Skeletal muscle satellite cell (primary cell): ENCODE measurements at regions not wholly inside any gene's neighbourhood (a gene's known extent, or its start where the extent isn't known, plus 50 kb on each side); places are given as distances from the start of the nearest gene placed in this dataset.
"Not testable (repeated sequence)": the region's sequence is repeated elsewhere in the genome, so short reads cannot be mapped to it uniquely, and the experiment has no call there.

Experiments
- H3K27me3 ChIP-seq: 2 replicates; pipeline ENCODE4 v1.7.0; 2013; ENCODE audit warnings: low read length; ENCODE audit not compliant: control insufficient read depth, insufficient read depth
- H3K36me3 ChIP-seq: 2 replicates; pipeline ENCODE4 v1.7.0; 2013; ENCODE audit warnings: mild to moderate bottlenecking, control low read depth, low read length; ENCODE audit not compliant: insufficient read depth
- H3K4me1 ChIP-seq: 2 replicates; pipeline ENCODE4 v1.7.0; 2013; ENCODE audit warnings: low read length; ENCODE audit not compliant: control insufficient read depth, insufficient read depth
- H3K4me2 ChIP-seq: 2 replicates; pipeline ENCODE4 v1.7.0; 2013; ENCODE audit warnings: mild to moderate bottlenecking, low read length
- H3K4me3 ChIP-seq: 2 replicates; pipeline ENCODE4 v1.7.0; 2013; ENCODE audit warnings: low read length
- H3K9ac ChIP-seq: 2 replicates; pipeline ENCODE4 v1.7.0; 2013; ENCODE audit warnings: mild to moderate bottlenecking, low read depth, low read length, moderate library complexity
- H3K9me3 ChIP-seq: replicated peaks from 2 replicates; pipeline ENCODE4 v1.7.0; 2013; ENCODE audit warnings: mild to moderate bottlenecking, control low read depth, low read length

DNA sequence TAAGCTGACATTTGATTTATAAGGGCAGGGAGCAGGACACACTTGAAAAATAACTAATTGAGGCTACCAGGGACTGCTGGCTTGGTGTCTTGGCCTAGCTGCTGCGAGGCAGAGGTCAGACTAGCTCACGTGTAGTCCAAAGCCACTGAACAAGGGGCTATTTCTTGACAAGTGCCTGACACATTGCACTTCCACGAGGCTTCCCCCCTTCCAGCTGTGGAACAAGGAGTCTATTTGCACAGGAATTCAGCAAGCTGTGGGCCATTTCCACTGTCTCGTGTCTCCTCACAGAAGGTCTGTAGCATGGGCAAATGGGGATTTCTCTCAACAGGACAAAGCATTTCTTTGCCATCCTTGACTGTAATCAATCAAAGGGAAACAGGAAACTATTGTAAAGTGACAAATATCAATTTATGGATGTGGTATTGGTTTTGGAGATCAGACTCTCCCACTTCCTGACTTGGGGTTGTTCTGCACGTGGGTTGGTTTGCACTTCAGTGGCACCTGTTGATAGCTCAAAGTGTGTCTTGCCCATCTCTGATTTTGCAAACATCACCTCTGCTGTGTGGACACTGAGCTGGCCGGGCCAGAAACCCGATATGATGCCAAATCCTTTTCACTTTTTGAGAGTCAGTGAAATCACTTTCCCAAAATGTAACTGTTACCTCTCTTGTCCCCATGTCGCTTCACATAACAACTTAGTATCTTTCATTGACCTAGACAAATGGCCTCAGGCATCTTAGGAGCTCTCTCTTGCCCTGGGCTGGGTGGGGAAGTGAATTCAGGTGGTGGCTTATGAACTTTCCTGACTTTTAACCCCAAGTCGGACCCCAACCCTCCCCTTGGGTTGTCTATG is 107.4 kb upstream of the MAMLD1 start:
- Histone ChIP-seq H3K4me1 (peaks cover 22% of the 10 kb centered on the region), H3K36me3 (no peaks in the 10 kb centered on the region), H3K4me3 (no peak overlapping the region), H3K9me3 (no peaks in the 10 kb centered on the region), H3K9ac (no peak overlapping the region), H3K27me3 (no peaks in the 10 kb centered on the region), H3K4me2 (no peak overlapping the region)

DNA sequence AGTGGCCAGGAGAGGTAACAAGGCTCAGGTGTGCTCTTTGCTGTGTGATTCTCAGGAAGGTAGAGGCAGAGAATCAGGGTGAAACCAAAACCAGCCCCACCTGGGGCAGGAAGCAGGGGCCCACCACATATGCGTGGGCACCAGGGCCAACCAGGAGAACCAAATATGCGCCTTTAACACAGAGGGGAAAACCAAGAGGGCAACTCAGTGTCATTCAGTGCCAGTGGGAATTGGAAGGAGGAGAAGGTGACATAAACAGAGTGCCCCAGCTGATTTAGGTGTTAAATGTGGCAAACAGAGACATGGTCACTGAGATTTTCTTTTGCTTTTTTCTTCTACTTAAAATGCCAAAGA is 106.8 kb upstream of the MAMLD1 start:
- H3K36me3 ChIP-seq, result no peaks in the 10 kb centered on the region
- H3K9me3 ChIP-seq, result no peaks in the 10 kb centered on the region
- no peaks in the 10 kb centered on the region for H3K27me3 ChIP-seq
- peaks cover 22% of the 10 kb centered on the region for H3K4me1 ChIP-seq
- H3K9ac ChIP-seq, result no peak overlapping the region
- no peak overlapping the region for H3K4me2 ChIP-seq
- no peak overlapping the region for H3K4me3 ChIP-seq

GRCh38 chrX:150257353-150258175 is 105.6 kb upstream of the MAMLD1 start:
- H3K27me3 ChIP-seq, result no peaks in the 10 kb centered on the region
- no peak overlapping the region for H3K4me3 ChIP-seq
- H3K4me1 ChIP-seq, result peaks cover 22% of the 10 kb centered on the region
- H3K9ac ChIP-seq, result no peak overlapping the region
- H3K36me3 ChIP-seq, result no peaks in the 10 kb centered on the region
- no peaks in the 10 kb centered on the region for H3K9me3 ChIP-seq
- no peak overlapping the region for H3K4me2 ChIP-seq

DNA sequence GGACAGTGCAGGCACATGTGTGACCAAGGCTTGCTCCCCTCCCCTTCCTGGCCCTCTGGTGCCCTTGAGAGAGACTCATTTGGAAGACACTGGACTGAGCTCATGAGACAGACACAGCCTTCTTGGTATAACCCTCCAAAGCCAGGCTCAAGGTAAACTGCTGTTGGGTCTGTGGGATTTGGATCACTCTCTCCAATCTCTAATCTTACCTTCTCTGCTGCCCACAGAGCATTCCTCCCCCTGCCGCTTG is 105.0 kb upstream of the MAMLD1 start:
- Histone ChIP-seq H3K9ac (no peak overlapping the region), H3K4me1 (peaks cover 22% of the 10 kb centered on the region), H3K27me3 (no peaks in the 10 kb centered on the region), H3K4me2 (no peak overlapping the region), H3K36me3 (no peaks in the 10 kb centered on the region), H3K9me3 (no peaks in the 10 kb centered on the region), H3K4me3 (no peak overlapping the region)

- Histone ChIP-seq H3K4me1 (peaks cover 22% of the 10 kb centered on the region), H3K27me3 (no peaks in the 10 kb centered on the region), H3K4me3 (no peak overlapping the region), H3K36me3 (no peaks in the 10 kb centered on the region), H3K9me3 (no peaks in the 10 kb centered on the region), H3K9ac (no peak overlapping the region), H3K4me2 (no peak overlapping the region)
These were observed 104.4 kb upstream of the MAMLD1 start for GRCh38 chrX:150258463-150259430.

- H3K36me3 ChIP-seq, result no peaks in the 10 kb centered on the region
- no peak overlapping the region for H3K4me2 ChIP-seq
- no peaks in the 10 kb centered on the region for H3K27me3 ChIP-seq
- H3K9ac ChIP-seq, result no peak overlapping the region
- no peak overlapping the region for H3K4me3 ChIP-seq
- H3K4me1 ChIP-seq, result peaks cover 15% of the 10 kb centered on the region
- H3K9me3 ChIP-seq, result no peaks in the 10 kb centered on the region
These were observed 100.7 kb upstream of the MAMLD1 start for GRCh38 chrX:150262456-150262855.

DNA sequence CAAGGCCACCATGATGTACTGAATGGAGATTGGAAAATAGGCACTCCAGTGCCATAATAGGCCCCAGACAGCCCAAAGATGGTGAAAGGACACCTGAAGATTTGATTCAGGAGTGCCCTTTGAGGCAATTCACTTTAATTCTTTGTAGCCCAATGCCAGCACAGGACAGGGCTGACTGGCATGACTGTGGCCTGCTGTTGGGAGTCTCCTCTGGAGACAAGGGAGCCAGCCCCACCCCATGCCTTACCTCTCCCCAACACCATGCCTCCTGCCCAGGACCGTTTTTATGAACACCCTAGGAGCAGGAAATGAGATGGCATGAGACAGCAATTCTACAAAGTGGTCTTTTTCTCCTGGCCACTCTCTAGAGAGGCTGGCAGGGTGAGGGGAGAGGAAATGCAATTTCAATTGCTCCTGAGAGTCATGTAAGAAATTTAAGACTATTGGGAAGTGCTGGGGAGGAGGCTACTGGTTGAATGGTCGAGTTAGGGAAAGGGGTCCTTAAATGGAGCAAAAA is 94.2 kb upstream of the MAMLD1 start:
- no peak overlapping the region for H3K4me2 ChIP-seq
- H3K4me1 ChIP-seq, result no peaks in the 10 kb centered on the region
- no peak overlapping the region for H3K9ac ChIP-seq
- no peaks in the 10 kb centered on the region for H3K36me3 ChIP-seq
- no peak overlapping the region for H3K4me3 ChIP-seq
- H3K9me3 ChIP-seq, result no peaks in the 10 kb centered on the region
- H3K27me3 ChIP-seq, result peaks cover 10% of the 10 kb centered on the region

GRCh38 chrX:150269605-150270254 is 93.4 kb upstream of the MAMLD1 start:
- Histone ChIP-seq H3K4me3 (no peak overlapping the region), H3K36me3 (no peaks in the 10 kb centered on the region), H3K9me3 (no peaks in the 10 kb centered on the region), H3K27me3 (peaks cover 10% of the 10 kb centered on the region), H3K4me1 (no peaks in the 10 kb centered on the region), H3K9ac (no peak overlapping the region), H3K4me2 (no peak overlapping the region)

DNA sequence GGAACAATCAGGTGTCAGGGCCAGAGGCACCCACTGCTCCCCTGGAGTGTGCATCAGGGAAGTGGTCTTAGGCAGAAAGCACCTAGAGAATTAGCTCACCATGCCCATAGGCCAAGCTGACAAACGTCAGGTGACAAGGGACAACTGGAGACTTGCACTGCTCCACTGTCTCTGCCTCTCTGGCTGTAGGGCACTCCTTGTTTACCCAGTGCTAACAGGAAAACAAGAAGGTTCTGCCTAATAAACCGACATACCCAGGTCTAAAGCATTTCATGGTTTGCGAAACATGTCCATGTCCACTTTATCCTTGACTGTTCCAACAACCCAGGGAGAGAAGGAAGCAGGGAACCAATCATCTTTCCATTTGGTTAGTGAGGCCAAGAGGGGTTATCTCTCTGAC is 92.5 kb upstream of the MAMLD1 start:
- no peaks in the 10 kb centered on the region for H3K4me1 ChIP-seq
- no peak overlapping the region for H3K4me2 ChIP-seq
- H3K9ac ChIP-seq, result no peak overlapping the region
- no peak overlapping the region for H3K4me3 ChIP-seq
- no peaks in the 10 kb centered on the region for H3K9me3 ChIP-seq
- peaks cover 10% of the 10 kb centered on the region for H3K27me3 ChIP-seq
- no peaks in the 10 kb centered on the region for H3K36me3 ChIP-seq

GRCh38 chrX:150273575-150274294 is 89.4 kb upstream of the MAMLD1 start:
- not testable (repeated sequence) for H3K4me1 ChIP-seq, H3K27me3 ChIP-seq, H3K36me3 ChIP-seq, H3K9me3 ChIP-seq, H3K4me3 ChIP-seq, H3K4me2 ChIP-seq, H3K9ac ChIP-seq
